HG02870 (cell line): ENCODE measurements at regions not wholly inside any gene's neighbourhood (a gene's known extent, or its start where the extent isn't known, plus 50 kb on each side); places are given as distances from the start of the nearest gene placed in this dataset.
"Not testable (repeated sequence)": the region's sequence is repeated elsewhere in the genome, so short reads cannot be mapped to it uniquely, and the experiment has no call there.

Experiments
- ATAC-seq: cut with Tn5 transposase; IDR thresholded peaks from one replicate; pipeline ENCODE4 v1.9.1; 2021; ENCODE audit warnings: mild to moderate bottlenecking, moderate library complexity; ENCODE audit not compliant: unreplicated experiment

DNA sequence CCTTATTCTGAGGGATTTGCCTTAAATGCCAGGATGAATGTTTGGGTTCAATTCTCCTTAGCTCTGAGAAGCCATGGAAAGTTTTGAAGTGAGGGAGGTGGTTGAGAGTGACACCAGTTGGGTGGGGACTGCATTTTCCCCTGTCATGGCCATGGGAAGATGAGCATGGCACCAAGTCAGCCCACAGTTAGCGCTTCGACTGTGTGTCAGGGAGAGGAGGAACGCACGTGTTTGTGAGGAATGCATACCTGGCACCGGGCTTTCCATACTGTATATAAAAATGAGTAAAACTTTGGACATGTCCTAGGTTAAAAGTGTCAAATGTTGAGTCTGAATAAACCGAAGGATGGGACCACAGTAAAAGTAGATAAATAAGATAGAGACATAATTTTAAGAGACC lies 187.5 kb upstream of the KL start:
- ATAC-seq, result no peak

DNA sequence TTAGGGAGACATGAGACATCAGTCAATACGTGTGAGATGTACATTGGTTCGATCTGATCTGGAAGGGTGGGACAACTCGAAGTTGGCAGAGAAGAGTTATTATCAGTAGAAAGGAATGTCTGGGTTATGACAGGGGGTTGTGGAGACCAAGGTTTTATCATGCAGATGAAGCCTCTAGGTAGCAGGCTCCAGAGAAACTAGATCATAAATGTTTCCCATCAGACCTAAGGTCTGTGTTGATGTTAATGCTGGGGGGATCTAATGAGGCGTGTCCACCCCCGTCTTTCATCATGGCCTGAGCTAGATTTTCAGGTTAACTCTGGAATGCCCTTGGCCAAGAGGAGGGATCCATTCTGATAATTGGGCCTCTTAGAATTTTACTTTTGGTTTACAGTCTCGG lies 187.0 kb upstream of the KL start:
- ATAC-seq, result no peak

DNA sequence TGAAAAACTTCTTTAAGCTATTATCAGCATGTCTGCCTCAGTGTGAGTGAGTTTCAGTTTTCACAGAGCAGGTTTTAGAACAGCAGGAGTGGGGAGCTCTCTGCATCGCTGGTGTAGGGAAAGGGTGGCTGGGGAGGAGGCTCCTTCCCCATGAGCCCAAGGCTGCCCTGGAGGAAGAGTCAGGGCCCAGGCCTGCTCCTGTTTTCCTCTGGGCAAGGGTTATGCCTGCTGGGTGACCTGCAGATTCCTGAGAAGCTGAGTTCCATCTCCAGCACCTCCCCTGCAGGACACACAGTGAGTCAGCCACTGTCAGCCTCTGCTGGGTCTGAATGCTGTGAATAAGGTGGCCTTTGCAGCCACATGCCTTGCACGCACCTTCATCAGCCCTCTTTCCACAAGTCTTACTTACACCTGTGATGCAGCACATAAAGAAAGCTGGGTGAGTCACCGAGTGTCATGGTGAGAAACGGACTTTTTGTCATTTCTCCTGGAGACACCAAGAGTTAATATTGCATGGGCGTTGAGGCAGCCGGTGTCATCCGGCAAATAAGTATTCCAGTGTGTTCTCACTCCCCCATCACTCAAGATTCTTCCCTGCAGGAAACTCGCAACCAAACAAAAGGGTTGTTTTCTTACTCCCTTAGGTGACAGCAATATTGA lies 186.4 kb upstream of the KL start:
- ATAC-seq, result no peak

DNA sequence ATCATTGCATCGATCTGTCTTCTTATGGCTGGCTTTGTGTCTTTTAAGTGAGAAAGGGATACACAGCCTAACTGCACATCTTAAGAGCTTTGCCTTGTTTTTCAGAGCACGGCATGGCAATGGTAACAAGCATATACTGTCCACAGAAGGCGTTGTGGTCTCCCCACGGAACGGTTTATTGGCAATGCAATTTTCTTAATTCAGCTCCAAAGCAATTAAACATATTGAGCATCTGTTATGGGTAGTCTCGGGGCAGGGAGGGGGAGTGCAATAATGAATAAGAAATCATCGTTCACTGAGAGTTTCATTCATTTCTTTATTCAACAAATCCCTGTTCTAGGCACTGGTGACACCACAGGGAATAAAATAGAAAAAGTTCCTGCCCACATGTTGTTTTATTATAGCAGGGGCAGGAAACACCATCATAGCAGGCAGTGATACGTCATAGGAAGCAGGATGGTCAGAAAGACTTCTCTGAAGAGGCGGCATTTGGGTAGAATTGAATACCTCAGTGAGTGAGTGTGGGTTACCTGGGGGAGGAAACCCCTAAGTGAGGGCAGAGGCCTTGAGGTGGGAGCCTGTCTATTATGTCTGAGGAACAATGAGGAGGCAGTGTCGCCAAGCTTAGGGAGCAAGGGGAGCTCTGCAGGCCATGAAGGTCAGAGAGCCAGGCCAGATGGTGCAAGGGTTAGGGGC lies 185.7 kb upstream of the KL start:
- no peak for ATAC-seq

DNA sequence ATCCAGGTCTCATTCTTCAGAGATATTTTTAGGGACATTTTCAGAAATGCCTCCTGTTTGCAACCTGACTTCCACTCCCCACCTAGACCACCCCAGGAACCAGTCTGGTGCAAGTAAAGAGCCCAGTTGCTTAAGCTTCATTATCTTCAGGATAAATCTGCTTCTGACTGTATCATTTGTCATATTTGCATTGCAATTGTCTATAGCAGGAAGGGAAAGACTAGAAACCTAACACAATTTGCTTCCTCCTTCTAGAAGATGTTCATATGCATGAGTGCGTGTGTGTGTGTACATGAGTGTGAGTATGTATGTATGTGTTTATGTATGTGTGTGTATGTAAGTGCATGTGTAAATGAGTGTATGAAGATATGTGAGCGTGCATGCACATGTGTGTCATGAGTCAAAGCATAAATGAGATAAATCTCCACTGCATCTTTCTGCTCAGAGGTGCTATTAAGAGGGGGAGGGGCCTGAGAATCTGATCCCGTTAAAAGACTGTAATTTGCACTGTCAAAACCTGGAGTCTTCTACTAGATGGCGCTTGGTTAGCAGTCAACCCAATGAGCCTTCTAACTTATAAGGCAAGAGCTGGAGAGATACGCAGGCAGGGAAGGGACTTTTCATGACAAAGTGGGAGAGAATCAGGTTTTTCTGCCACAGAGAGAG lies 178.8 kb upstream of the KL start:
- ATAC-seq, result no peak

DNA sequence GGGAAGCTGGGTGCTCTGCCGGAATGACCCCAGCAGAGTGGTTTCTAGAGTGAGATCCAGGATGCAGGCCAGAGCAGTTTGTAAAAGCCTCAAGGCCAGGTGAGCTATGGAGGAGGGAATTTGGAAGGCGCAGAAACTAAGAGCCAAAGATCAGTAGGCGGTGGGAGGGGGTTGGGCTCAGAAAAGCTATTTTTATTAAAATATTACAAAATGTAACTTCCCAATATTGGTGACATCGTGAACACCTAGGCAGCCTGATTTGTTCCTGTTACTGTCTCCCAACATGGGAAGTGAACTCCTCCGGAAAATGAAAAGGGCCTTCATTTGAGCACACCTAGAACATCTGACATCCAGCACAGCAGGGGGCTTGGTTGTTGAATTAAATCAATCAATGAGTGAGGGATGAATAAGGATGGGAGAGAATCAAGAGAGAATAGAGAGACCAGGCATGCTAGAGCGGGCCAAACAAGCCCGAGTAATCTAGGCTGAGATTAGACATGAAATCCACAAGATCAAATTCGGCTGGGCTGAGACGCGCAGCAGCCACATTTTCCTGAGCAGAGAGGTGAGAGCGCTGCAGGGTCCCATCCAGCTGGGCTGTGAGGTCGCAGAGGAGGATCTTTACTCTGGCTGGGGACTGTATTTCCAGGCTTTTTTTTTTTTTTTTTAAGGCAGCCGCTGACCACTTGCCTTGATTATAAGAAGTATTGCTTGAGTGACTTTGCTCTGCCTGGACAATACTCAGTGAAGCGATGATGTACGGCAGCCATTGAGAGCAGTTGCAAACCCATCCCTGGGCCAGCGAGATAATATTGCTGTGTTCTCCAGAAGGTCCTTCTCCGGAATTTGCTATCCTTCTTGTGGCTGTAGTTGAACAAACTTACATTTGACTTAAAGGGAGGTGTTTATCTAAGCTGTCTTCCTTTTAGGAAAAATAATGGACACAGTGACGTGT lies 178.0 kb upstream of the KL start:
- no peak for ATAC-seq

DNA sequence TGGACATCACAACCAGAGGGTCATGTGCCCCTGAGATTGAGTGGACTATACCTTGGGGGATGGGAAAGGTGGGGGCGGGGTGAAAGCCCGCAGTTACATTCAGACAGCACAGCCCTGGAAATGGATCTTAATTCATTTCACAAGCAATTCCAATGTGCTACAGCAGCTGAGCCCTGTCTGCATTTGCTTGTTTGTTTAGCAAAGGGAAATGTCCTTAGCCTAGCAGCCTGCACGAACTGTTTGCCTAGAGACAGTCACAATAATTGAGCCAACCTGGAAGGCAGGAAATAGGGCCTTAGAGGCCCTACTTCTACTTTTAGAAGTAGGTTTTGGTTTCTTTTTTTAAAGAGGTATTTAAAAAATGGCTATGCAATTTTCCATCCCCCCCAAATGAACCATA lies 177.3 kb upstream of the KL start:
- ATAC-seq, result no peak

DNA sequence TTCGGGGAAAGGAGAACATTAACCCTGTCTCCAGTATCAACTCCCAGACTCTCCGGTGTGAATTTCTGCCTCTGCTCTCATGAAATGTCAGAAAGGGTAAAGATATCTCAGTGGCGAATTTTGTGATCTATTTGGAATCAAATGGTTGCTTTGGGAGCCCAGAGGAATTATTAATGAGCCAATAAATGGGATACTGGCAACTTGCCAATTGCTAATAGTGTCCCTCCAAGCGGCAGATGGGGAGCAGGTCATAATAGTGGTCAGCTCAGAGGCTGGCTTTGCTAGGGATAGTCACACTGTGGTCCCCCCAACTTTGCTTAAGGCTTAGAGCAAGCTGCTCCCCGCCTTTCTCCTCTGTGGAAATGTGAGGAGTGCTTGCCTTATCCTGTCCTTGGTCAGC lies 176.1 kb upstream of the KL start:
- no peak for ATAC-seq

DNA sequence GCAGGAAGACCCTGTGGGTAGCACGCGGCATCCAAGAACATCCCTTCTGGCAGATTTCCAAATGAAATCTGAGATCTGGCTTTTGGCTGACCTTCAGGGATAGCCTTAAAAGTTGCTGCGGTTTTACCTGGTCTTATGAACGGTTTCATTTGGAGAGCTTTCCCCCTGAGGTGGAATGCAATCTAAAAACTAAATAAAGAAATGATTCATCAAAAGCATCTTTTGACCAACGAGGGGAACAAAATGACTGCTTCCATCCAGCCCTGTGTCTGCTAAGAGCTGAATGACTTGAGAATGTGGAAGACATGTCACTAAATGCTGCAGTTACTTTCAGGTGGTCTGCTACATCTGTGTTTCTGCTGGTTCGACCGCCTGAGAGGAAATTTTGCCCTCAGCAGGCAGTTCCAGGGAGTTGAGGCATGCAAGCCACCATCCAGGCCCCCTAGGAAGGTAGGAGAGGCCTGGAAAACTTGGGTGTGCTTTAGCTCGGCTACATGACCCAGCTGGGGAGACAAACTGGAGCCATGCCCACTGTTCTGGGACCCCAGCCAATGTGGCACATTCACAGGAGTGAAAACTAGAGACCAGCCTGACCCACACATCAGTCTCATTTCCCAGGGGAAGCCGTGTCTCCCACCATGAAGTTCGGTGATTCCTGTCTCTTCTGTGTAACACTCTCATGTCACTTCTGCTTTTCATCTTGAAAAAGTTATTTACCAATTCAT lies 175.1 kb upstream of the KL start:
- peak; percentile 82 for ATAC-seq

DNA sequence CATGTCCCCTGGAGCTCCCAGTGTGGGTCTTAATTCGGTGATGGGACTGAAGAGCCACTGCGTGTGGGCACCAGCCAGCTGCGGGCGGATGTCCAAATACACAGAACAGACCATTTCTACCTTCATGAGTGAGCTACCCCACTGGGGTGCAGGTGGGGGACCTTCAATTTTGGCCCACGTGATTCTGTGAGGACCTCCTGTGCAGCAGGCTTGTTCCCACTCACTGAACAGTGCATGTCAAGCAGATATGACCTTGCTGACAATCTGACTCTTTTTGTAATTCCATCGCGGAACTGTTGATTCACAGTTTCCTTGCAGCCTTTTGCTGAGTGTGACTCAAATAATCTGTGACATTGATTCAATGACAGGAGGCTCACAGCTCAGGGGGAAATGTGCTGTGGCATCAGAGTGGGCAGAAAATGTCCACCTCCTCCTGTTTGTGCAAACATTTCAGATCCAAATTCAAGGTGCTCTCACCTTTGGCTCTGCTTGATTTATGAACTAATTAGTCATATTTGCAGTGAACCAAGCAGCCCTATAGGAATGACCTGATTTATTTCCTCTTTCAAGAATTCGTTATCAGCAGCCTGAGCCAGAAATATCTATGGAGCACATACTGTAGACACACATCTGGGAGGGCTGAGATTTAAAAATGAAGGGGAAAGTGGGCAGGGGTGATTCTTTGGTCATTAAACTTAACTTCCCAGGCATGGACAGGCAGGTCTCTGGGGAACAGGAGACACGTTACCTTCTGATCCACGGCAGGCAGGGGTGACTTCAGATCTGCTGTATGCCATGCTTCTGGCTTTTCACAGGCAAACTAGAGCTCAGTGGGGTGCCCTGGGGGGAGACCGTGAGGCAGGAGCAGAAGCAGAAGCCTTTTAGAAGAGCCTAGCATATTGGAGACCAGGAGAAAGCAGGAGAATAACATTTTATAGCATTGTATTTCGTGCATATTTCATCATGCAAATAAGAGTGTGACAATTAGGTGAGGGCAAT lies 170.0 kb upstream of the KL start:
- no peak for ATAC-seq

DNA sequence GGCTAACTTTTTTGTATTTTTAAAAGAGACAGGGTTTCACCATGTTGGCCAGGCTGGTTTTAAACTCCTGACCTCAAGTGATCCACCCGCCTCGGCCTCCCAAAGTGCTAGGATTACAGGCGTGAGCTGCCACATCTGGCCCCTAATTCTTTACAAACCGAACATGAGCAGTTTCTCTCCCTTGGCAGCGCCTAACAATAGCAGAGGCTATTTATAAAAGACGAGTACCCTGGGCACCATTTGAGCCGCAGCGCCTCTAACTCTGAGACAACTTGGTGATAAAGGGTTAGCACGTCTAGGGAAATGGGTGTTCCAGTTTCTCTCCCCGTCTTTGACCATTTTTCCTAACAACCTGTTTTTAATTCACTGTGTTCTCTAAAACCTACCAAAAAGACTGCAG lies 168.2 kb upstream of the KL start:
- ATAC-seq, result not testable (repeated sequence)

DNA sequence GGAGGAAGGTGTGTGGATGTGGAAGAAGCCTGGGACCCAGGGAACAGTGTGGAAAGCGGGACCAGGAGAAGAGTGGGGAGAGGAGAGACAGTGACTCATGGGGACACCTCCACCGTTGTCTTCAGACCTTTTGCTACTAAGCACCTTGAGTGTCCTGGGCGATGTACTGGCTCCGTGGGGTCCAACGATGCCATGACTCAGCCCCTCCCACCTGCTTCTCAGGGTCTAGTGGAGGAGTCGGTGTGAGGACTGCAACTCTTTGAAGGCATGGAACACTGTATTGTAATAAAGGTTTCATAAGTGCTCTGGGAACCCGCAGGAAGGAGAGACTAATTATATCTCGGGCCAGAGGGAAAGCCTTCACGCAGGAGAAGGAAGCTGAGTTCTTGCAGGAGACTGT lies 166.9 kb upstream of the KL start:
- ATAC-seq, result no peak

DNA sequence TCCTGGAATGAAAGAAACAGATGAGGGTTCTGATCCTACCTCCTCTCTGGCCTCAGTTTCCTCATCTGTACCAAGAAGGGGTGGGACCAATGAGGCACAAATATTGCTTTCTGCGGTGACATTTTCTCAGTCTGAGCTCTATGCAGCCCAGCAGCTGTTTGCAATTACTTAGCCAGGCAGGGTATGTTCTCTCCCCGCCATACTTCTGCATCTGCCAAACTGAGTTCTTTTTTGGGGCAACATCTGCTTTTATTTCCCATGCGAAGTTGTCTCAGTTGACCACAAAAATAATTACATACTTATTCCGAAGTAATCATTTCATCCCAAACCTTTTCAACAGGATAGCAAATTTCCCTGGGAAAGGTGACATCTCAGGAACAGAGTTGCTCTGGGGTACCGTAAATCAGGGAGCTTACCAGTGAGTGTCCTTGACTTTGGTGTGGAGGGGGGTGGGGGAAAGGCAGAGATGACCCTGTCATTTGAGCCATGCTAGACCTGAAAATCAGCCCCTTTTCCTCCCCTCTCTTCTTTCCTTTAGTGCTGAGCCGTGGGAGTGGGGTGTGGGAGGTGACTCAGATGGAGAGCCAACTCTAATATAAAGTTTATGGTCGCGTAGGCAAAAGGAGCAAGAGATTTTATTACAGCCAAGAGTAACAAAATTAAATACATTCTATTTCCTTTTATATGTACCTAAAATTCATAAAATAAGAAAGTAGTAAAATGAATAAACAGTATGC lies 165.7 kb upstream of the KL start:
- no peak for ATAC-seq

DNA sequence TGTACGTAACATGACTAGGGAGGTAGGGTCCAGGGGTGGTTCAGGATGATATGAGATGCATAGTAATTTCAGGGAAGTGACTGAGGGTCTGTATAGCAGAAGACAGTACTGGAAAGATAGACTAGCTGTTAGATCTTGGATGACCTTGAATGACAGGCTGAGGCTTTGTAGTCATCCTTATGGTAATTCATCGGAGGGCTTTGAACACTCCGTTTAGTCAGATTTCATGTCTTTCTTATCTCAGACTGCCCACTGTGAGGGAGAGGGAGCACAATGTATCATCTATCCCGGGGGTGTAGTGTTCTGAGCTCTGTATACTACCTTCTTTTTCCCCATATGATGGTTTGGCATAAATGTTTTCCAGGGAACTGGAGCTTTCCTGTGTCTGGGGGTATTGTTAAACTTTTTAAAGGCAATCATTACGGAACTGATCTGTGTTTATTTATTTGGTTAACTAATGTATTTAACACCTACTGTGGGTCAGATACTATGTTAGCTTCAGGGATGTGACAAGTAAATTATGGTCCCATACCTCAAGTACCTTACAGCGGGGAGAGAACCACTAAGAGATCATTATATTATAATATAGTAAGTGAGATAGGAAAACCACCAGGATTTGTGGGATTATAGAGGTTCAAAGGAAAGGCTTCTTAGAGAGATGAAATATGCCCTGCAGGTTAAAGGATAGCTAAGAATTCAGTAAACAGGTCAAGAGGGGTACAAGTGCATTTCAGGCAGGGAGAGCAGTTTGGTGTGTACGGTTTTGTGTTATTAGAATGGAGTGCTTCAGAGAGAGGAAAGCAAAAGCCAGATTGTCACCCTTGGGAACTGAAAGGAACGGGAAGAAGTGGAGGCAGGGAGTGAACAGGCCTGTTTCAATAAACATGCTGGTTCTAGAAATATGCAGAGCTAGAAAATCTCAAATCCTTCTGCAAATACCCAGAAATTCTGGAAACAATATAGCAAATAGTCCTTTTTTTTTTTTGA lies 164.8 kb upstream of the KL start:
- ATAC-seq, result no peak

DNA sequence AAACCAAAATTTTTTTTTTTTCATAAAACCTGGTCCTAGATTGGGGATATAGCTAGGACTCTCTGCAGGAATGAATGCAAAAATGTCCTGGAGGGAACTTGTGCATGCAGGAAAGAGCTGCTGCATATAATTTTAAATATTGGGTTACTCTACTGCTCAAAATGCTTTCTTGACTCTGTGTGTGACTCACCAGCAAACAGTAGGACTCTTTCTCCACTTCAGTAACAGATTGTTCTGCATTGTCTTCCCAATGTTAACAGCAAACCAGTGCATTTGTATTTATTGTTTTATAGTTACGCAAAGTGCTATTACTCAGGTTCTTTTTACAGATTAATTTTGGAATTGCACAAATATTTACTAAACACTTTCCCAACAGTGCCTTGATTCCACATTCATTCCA lies 163.7 kb upstream of the KL start:
- no peak for ATAC-seq

DNA sequence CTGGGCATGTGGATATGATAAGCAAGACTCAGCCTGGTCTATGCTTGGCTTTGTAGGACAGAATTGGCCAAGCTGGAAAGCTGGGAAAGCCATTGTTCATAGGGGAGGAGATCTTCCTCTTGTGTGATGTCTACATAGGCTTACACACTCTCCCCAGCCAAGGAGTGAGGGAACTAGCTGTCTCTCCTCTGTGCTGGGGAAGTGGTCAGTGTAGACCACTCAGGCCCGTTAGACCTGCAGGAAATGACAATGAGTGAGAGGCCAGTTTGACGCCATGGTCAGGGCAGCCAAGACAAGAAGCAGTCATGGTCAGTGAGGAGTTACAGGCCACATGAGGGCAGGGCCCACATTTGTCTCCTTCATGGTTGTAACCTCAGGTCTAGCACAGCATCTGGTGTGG lies 159.1 kb upstream of the KL start:
- no peak for ATAC-seq

DNA sequence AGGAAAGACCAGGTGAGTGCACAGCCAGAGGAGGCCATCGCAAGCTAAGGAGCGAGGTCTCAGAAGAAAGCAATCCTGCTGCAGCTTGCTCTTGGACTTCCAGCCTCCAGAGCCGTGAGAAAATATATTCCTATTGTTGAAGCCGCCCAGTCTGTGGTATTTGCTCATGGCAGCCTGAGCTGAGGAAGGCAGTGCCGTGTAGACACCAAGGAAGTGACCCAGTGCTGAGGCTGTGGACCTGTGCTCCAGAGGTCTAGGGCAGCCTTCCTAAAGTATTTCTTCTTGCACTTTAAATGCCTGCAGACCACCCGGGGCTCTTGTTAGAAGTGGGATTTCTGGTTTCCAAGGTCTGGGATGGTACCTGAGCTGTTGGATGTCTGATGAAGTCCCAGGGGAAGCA lies 158.5 kb upstream of the KL start:
- no peak for ATAC-seq
